ENCODE measurements at regions not wholly inside any gene's neighbourhood (a gene's known extent, or its start where the extent isn't known, plus 50 kb on each side); places are given as distances from the start of the nearest gene placed in this dataset.

- TF ChIP-seq EZH2phosphoT487 (IDR thresholded peaks at IDR 0.05), result no peak
- TF ChIP-seq, protein P1, sequence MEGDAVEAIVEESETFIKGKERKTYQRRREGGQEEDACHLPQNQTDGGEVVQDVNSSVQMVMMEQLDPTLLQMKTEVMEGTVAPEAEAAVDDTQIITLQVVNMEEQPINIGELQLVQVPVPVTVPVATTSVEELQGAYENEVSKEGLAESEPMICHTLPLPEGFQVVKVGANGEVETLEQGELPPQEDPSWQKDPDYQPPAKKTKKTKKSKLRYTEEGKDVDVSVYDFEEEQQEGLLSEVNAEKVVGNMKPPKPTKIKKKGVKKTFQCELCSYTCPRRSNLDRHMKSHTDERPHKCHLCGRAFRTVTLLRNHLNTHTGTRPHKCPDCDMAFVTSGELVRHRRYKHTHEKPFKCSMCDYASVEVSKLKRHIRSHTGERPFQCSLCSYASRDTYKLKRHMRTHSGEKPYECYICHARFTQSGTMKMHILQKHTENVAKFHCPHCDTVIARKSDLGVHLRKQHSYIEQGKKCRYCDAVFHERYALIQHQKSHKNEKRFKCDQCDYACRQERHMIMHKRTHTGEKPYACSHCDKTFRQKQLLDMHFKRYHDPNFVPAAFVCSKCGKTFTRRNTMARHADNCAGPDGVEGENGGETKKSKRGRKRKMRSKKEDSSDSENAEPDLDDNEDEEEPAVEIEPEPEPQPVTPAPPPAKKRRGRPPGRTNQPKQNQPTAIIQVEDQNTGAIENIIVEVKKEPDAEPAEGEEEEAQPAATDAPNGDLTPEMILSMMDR (IDR thresholded peaks at IDR 0.05), result no peak
- no peak for TF ChIP-seq EZH2 (IDR thresholded peaks at IDR 0.05)
- Histone ChIP-seq H3F3A (ENCODE audit: low read depth) (no peaks in the 10 kb centered on the region), H3K27ac (no peak overlapping the region), H3K79me2 (ENCODE audit: low read depth) (no peaks in the 10 kb centered on the region), H3K9me3 (ENCODE audit: low read depth) (no peaks in the 10 kb centered on the region), H3K4me2 (no peak overlapping the region), H3K4me1 (no peaks in the 10 kb centered on the region), H3K27me3 (no peaks in the 10 kb centered on the region), H3K36me3 (no peaks in the 10 kb centered on the region), H3K4me3 (no peak overlapping the region), H4K20me1 (ENCODE audit: low read depth) (no peaks in the 10 kb centered on the region), H2AFZ (replicated peaks) (no peak overlapping the region), H3K9ac (no peak overlapping the region)
- no peak for DNase-seq (ENCODE audit: low spot score)
- Mint-ChIP-seq H3K9me3 (peaks cover 7% of the 10 kb centered on the region), H3K27ac (no peak overlapping the region), H3K36me3 (no peaks in the 10 kb centered on the region), H3K27me3 (ENCODE audit: insufficient read depth, low read depth) (peaks cover 2% of the 10 kb centered on the region), H3K4me3 (no peak overlapping the region), H3K4me1 (peaks cover 4% of the 10 kb centered on the region)
Measured at GRCh38 chr3:25863011-25863415, 73.1 kb downstream of the OXSM start.

- H3K4me1 ChIP-seq, result no peaks in the 10 kb centered on the region
- no peaks in the 10 kb centered on the region for H3K9me3 ChIP-seq (ENCODE audit: low read depth)
- no peaks in the 10 kb centered on the region for H3F3A ChIP-seq (ENCODE audit: low read depth)
- DNase-seq (ENCODE audit: low spot score), result peak; percentile 2
- Mint-ChIP-seq H3K9me3 (peaks cover 7% of the 10 kb centered on the region), H3K36me3 (no peaks in the 10 kb centered on the region), H3K4me1 (peaks cover 4% of the 10 kb centered on the region), H3K4me3 (no peak overlapping the region), H3K27ac (peak overlapping the region; percentile 69), H3K27me3 (ENCODE audit: insufficient read depth, low read depth) (peaks cover 2% of the 10 kb centered on the region)
- H3K4me2 ChIP-seq, result no peak overlapping the region
- H3K27ac ChIP-seq, result no peak overlapping the region
- H3K79me2 ChIP-seq (ENCODE audit: low read depth), result no peaks in the 10 kb centered on the region
- H3K4me3 ChIP-seq, result no peak overlapping the region
- no peaks in the 10 kb centered on the region for H3K36me3 ChIP-seq
- H3K9ac ChIP-seq, result no peak overlapping the region
- no peaks in the 10 kb centered on the region for H4K20me1 ChIP-seq (ENCODE audit: low read depth)
- TF ChIP-seq, protein P1 (IDR thresholded peaks at IDR 0.05), result peak; percentile 43
- no peak for TF ChIP-seq EZH2 (IDR thresholded peaks at IDR 0.05)
- TF ChIP-seq EZH2phosphoT487 (IDR thresholded peaks at IDR 0.05), result no peak
- no peak overlapping the region for H2AFZ ChIP-seq (replicated peaks)
- H3K27me3 ChIP-seq, result no peaks in the 10 kb centered on the region
Measured at GRCh38 chr3:25863416-25863959, 73.6 kb downstream of the OXSM start.

- Mint-ChIP-seq H3K4me1 (no peaks in the 10 kb centered on the region), H3K4me3 (no peak overlapping the region), H3K9me3 (no peaks in the 10 kb centered on the region), H3K27ac (no peak overlapping the region), H3K36me3 (no peaks in the 10 kb centered on the region), H3K27me3 (ENCODE audit: insufficient read depth, low read depth) (no peaks in the 10 kb centered on the region)
- TF ChIP-seq, protein P1 (IDR thresholded peaks at IDR 0.05), result no peak
- TF ChIP-seq EZH2phosphoT487 (IDR thresholded peaks at IDR 0.05) (no peak), EZH2 (IDR thresholded peaks at IDR 0.05) (no peak)
- no peak overlapping the region for H3K9ac ChIP-seq
- H2AFZ ChIP-seq (replicated peaks), result no peak overlapping the region
- no peaks in the 10 kb centered on the region for H3K27me3 ChIP-seq
- no peaks in the 10 kb centered on the region for H3K79me2 ChIP-seq (ENCODE audit: low read depth)
- no peak overlapping the region for H3K4me3 ChIP-seq
- DNase-seq (ENCODE audit: low spot score), result no peak
- no peak overlapping the region for H3K4me2 ChIP-seq
- no peaks in the 10 kb centered on the region for H3K9me3 ChIP-seq (ENCODE audit: low read depth)
- H3F3A ChIP-seq (ENCODE audit: low read depth), result no peaks in the 10 kb centered on the region
- H3K27ac ChIP-seq, result no peak overlapping the region
- H4K20me1 ChIP-seq (ENCODE audit: low read depth), result no peaks in the 10 kb centered on the region
- H3K36me3 ChIP-seq, result no peaks in the 10 kb centered on the region
- H3K4me1 ChIP-seq, result no peaks in the 10 kb centered on the region
Measured at GRCh38 chr3:25870452-25870851, 80.6 kb downstream of the OXSM start.
